Suprapubic skin (tissue), 4 donors: ENCODE measurements at regions not wholly inside any gene's neighbourhood (a gene's known extent, or its start where the extent isn't known, plus 50 kb on each side); places are given as distances from the start of the nearest gene placed in this dataset.

Experiments used
- DNase-seq, 2 donors: peaks; one replicate each; pipeline ENCODE4 v3.0.0-alpha.2; 2019; ENCODE audit warnings: low spot score in 2 of 2
- H3K27ac ChIP-seq: fragments of 200-600 bp; sonication (generic); one replicate; pipeline ENCODE4 v1.5.1; 2019
- H3K27me3 ChIP-seq: fragments of 200-600 bp; sonication (generic); one replicate; pipeline ENCODE4 v1.5.1; 2019
- H3K36me3 ChIP-seq: fragments of 200-600 bp; sonication (generic); one replicate; pipeline ENCODE4 v1.5.1; 2019
- H3K4me1 ChIP-seq: fragments of 200-600 bp; sonication (generic); one replicate; pipeline ENCODE4 v1.5.1; 2019
- H3K4me3 ChIP-seq: fragments of 200-600 bp; sonication (generic); one replicate; pipeline ENCODE4 v1.5.1; 2019; ENCODE audit warnings: mild to moderate bottlenecking
- H3K9me3 ChIP-seq: fragments of 200-600 bp; sonication (generic); one replicate; pipeline ENCODE4 v1.5.1; 2019
- EP300 ChIP-seq: sonication (generic); formaldehyde crosslinking; IDR thresholded peaks from one replicate; pipeline ENCODE4 v1.6.1; 2017; ENCODE audit warnings: antibody characterized with exemption
- POLR2A ChIP-seq, 2 donors: fragments of 450-650 bp; IDR thresholded peaks; one replicate each; pipeline ENCODE4 v1.6.1; 2017; ENCODE audit warnings: antibody characterized with exemption in 2 of 2, mild to moderate bottlenecking in 2 of 2, moderate library complexity in 2 of 2
- POLR2AphosphoS5 ChIP-seq, 3 donors: sonication (generic); formaldehyde crosslinking; IDR thresholded peaks; one replicate each; pipeline ENCODE4 v1.6.1; 2017; ENCODE audit warnings: antibody characterized with exemption in 3 of 3
- WGBS: methylation state at CpG from one replicate; pipeline ENCODE4 v1.1.5; 2018; 5-methylcytosine and 5-hydroxymethylcytosine counted together
- TF ChIP-seq, protein P1 (sequence below), 2 donors: fragments of 200-600 bp in 1 of 2; fragments of 450-650 bp in 1 of 2; sonication (generic) in 1 of 2; IDR thresholded peaks; one replicate each; pipeline ENCODE4 v1.5.1; 2016 to 2019; ENCODE audit warnings: antibody characterized with exemption in 2 of 2, mild to moderate bottlenecking in 1 of 2, moderate library complexity in 1 of 2

DNA sequence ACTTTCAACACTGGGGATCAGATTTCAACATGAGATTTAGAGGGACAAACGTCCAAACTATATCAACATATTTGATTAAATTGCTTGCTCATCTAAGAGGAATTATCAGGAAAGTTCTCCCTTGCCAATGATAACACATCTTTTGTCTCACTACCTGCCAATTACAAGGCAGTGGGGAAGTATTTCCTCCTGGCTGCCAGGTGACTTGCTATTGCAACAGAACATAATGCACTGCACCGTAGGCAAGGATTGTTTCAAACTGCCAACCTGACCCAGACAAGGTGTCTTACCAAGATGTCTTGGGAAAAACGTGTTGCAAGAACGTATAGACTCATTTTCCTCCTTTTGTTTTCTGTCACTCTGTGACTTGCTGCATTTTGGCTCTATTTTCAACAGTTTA, 711.6 kb downstream of the METTL15 start:
- H3K9me3 ChIP-seq = no peaks in the 10 kb centered on the region
- H3K4me1 ChIP-seq = no peaks in the 10 kb centered on the region
- no peak overlapping the region for H3K4me3 ChIP-seq
- WGBS = 51% methylated on average over 4 of the region's 4 CpGs
- no peak for TF ChIP-seq POLR2AphosphoS5 (IDR thresholded peaks at IDR 0.05)
- TF ChIP-seq EP300 = no peak
- H3K36me3 ChIP-seq = no peaks in the 10 kb centered on the region
- no peak for DNase-seq
- H3K27me3 ChIP-seq = no peaks in the 10 kb centered on the region
- no peak overlapping the region for H3K27ac ChIP-seq

DNA sequence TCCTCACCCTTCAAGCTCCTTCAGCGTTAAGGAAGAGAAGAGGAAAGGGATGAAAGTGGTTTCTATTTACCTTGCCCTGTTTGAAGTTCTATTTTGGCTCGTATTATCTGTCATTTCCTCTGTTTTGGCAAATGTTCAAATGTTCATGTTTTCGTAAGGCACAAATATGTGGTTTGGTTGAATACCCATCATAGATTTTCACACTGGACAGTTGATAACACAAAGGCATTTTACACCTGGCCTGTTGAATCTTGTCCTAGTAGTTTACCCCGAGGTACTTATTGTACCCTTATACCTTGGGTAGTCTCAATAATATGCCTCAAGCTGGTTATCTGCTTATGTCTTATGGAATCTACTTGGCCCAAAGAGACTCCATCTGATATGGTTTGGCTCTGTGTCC, 706.9 kb downstream of the METTL15 start:
- no peak overlapping the region for H3K27ac ChIP-seq
- WGBS = 44% methylated on average over 4 of the region's 4 CpGs
- H3K4me3 ChIP-seq = no peak overlapping the region
- H3K36me3 ChIP-seq = no peaks in the 10 kb centered on the region
- H3K4me1 ChIP-seq = no peaks in the 10 kb centered on the region
- DNase-seq = no peak
- no peaks in the 10 kb centered on the region for H3K9me3 ChIP-seq
- H3K27me3 ChIP-seq = no peaks in the 10 kb centered on the region
- TF ChIP-seq EP300 (no peak), POLR2AphosphoS5 (IDR thresholded peaks at IDR 0.05) (no peak), POLR2A (IDR thresholded peaks at IDR 0.05) (no peak)
- TF ChIP-seq, protein P1, sequence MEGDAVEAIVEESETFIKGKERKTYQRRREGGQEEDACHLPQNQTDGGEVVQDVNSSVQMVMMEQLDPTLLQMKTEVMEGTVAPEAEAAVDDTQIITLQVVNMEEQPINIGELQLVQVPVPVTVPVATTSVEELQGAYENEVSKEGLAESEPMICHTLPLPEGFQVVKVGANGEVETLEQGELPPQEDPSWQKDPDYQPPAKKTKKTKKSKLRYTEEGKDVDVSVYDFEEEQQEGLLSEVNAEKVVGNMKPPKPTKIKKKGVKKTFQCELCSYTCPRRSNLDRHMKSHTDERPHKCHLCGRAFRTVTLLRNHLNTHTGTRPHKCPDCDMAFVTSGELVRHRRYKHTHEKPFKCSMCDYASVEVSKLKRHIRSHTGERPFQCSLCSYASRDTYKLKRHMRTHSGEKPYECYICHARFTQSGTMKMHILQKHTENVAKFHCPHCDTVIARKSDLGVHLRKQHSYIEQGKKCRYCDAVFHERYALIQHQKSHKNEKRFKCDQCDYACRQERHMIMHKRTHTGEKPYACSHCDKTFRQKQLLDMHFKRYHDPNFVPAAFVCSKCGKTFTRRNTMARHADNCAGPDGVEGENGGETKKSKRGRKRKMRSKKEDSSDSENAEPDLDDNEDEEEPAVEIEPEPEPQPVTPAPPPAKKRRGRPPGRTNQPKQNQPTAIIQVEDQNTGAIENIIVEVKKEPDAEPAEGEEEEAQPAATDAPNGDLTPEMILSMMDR (IDR thresholded peaks at IDR 0.05) = no peak

DNA sequence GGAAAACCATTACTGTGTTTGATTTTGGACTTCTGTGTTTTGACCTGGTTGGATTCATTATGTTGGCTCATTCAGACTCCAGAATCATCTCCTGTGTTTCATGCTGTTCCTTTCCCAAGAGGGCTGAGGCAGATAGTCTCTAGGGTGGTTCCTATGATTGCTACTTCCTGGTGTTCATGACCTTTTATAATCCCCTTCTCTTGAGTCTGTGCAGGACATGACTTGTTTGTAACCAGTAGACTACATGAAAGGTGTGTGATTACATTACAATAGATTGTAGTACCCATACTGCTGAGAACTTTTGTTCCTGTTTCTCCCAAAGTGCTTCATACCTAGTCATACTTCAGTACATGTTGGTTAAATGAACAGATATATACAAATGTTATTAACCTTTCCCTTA, 700.6 kb downstream of the METTL15 start:
- H3K4me3 ChIP-seq = no peak overlapping the region
- H3K27me3 ChIP-seq = no peaks in the 10 kb centered on the region
- no peaks in the 10 kb centered on the region for H3K4me1 ChIP-seq
- no peak for DNase-seq
- TF ChIP-seq POLR2A (IDR thresholded peaks at IDR 0.05) (no peak), EP300 (no peak), POLR2AphosphoS5 (IDR thresholded peaks at IDR 0.05) (no peak)
- TF ChIP-seq, protein P1 (IDR thresholded peaks at IDR 0.05) = no peak
- H3K27ac ChIP-seq = no peak overlapping the region
- H3K36me3 ChIP-seq = no peaks in the 10 kb centered on the region
- no peaks in the 10 kb centered on the region for H3K9me3 ChIP-seq

DNA sequence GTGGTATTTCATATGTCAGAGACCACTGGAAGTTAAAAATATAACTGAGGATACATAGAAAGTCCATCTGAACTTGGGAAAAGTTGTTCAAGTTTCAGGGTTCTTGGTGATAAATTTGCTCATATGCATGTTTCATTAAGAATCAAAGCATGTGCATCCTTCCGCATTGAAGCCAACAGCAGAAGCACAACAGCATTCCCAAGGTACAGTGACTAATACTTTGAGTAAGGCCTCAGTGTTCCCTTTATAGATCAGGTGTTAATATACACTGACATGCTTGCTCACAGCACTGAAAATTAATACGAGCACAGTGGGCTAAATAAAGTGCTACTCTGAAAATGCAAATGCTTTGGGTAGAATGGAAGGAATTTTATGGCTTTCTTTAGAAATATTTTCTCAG, 691.1 kb downstream of the METTL15 start:
- Histone ChIP-seq H3K27ac (no peak overlapping the region), H3K4me1 (no peaks in the 10 kb centered on the region), H3K9me3 (no peaks in the 10 kb centered on the region), H3K4me3 (no peak overlapping the region), H3K36me3 (no peaks in the 10 kb centered on the region), H3K27me3 (no peaks in the 10 kb centered on the region)
- TF ChIP-seq POLR2A (IDR thresholded peaks at IDR 0.05) (no peak), POLR2AphosphoS5 (IDR thresholded peaks at IDR 0.05) (no peak), EP300 (no peak)
- TF ChIP-seq, protein P1 (IDR thresholded peaks at IDR 0.05) = no peak
- WGBS = 72% methylated on average over 2 of the region's 2 CpGs
- no peak for DNase-seq

DNA sequence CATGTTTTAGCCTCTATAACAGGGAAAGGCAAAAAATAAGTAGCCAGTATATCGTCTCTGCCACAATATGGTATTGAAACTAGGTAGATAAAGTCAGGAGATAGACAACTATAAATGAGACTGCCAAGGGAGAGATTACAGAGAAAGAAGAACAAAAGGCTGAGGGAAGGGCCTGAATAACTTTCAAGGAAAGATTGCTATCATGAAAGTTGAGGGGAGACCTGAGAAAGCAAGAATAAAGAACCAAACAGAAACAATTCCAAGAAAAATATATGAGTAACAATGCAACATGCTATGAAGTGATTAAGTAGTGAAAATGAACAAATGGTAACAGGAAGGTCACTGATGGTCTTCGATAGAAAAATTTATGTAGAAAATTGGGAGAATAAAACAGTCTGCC, 690.1 kb downstream of the METTL15 start:
- Histone ChIP-seq H3K9me3 (no peaks in the 10 kb centered on the region), H3K27ac (no peak overlapping the region), H3K4me3 (no peak overlapping the region), H3K4me1 (no peaks in the 10 kb centered on the region), H3K27me3 (no peaks in the 10 kb centered on the region), H3K36me3 (no peaks in the 10 kb centered on the region)
- WGBS = 89% methylated on average over 2 of the region's 2 CpGs
- TF ChIP-seq POLR2A (IDR thresholded peaks at IDR 0.05) (no peak), EP300 (no peak), POLR2AphosphoS5 (IDR thresholded peaks at IDR 0.05) (no peak)
- TF ChIP-seq, protein P1 (IDR thresholded peaks at IDR 0.05) = no peak
- no peak for DNase-seq

DNA sequence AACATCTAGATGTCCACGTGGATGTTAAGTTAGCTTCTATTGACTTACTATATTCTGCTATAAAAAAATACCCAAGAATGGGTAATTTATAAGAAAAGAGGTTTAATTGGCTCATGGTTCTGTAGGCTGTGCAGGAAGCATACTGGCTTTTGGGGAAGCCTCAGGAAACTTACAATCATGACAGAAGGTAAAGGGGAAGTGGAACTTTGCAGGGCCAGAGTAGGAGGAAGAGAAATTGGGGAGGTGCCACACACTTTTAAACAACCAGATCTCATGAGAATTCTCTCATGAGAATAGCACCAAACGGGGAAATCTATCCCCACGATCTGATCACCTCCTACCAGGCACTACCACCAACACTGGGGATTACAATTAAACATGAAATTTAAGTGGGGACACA, 689.3 kb downstream of the METTL15 start:
- no peak for TF ChIP-seq EP300
- TF ChIP-seq POLR2A (IDR thresholded peaks at IDR 0.05) = no peak
- TF ChIP-seq, protein P1 (IDR thresholded peaks at IDR 0.05) = no peak
- no peak for DNase-seq
- Histone ChIP-seq H3K27me3 (no peaks in the 10 kb centered on the region), H3K4me1 (no peaks in the 10 kb centered on the region), H3K27ac (no peak overlapping the region), H3K4me3 (no peak overlapping the region), H3K36me3 (no peaks in the 10 kb centered on the region), H3K9me3 (no peaks in the 10 kb centered on the region)
- WGBS = 65% methylated on average over 3 of the region's 3 CpGs
